T47D (cell line): ENCODE measurements at regions not wholly inside any gene's neighbourhood (a gene's known extent, or its start where the extent isn't known, plus 50 kb on each side); places are given as distances from the start of the nearest gene placed in this dataset.
"Not testable (repeated sequence)": the region's sequence is repeated elsewhere in the genome, so short reads cannot be mapped to it uniquely, and the experiment has no call there.

Experiments used
- DNase-seq, 2 experiments: peaks; one replicate each; pipeline versions ENCODE4 v3.0.0 to v3.0.0-alpha.2; 2011 to 2012; ENCODE audit warnings: low read depth in 1 of 2, low spot score in 1 of 2
- JUND ChIP-seq: IDR thresholded peaks from 2 replicates; pipeline ENCODE4 v1.6.1; 2012; ENCODE audit warnings: low read depth
- in situ Hi-C: cut with HindIII; loops from 2 replicates; pipeline ENCODE4 v1.10.0; 2016; ENCODE audit warnings: low sequenced_read_pairs, low pct_unique_long_range_greater_than_20kb

DNA sequence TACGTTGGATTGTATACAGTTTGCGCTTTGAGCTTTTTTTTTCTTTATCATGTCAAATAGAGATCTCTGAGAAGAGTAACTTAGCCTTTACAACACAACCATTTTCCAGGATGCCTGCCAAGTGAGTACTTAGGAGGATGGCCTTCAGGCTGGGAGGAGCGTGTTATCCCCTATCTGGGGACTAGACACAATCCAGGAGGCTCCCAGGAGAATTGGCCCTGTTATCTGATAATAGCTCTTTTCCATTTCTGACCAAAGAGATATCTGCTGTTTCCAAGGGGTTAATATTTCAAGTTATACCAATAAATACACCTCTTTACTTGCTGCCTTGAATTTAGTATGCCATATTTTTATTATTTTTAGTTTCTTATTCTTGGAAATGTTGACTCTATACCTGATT is 169.5 kb upstream of the SMARCAD1 start:
- DNase-seq, result no peak
- in situ Hi-C loops, result no loop called here
- TF ChIP-seq JUND, result no peak

DNA sequence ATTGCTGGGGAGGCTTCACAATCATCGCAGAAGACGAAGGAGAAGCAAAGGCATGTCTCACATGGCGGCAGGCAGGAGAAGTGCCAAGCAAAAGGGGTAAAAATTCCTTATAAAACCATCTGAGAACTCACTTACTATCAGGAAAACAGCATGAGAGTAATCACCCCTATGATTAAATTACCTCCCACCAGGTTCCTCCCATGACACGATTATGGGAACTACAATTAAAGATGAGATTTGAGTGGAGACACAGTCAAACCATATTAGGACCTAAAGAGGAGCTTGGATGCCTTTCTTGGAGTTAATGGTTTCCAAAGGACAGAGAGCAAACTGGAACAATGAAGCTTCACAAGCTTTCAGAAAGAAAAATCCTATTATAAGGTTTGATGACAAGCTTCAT is 168.4 kb upstream of the SMARCAD1 start:
- no peak for DNase-seq
- in situ Hi-C loops, result no loop called here
- TF ChIP-seq JUND, result no peak

DNA sequence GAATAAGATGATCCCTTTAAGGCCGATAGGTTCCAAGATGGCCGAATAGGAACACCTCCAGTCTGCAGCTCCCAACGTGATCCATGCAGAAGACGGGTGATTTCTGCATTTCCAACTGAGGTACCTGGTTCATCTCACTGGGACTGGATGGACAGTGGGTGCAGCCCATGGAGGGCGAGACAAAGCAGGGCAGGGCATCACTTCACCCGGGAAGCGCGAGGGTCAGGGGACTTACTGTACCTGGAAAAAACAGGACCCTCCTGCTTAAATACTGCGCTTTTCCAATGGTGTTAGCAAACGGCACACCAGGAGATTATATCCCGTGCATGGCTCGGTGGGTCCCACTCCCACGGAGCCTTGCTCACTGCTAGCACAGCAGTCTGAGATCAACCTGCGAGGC is 163.2 kb upstream of the SMARCAD1 start:
- DNase-seq, in situ Hi-C loops: not testable (repeated sequence)

DNA sequence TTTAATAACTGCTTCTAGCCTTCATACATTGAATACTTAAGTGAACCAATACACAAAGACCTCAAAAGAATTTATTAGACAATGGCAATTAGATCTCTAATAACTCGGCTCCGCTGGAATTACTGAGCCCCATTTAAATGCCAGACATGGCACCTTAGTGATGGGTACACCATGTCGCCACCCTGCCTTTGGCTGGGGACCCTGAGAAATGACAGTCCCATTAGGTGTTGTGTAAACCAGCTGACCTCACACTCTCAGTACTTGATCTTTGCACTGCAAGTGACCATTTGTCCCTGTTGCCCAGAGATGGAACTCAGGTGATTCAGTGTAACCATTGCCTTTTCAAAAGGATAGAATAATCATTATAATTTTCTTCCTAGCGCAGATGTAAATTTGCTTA is 144.6 kb upstream of the SMARCAD1 start:
- no peak for DNase-seq
- in situ Hi-C loops, result no loop called here
- TF ChIP-seq JUND, result no peak

DNA sequence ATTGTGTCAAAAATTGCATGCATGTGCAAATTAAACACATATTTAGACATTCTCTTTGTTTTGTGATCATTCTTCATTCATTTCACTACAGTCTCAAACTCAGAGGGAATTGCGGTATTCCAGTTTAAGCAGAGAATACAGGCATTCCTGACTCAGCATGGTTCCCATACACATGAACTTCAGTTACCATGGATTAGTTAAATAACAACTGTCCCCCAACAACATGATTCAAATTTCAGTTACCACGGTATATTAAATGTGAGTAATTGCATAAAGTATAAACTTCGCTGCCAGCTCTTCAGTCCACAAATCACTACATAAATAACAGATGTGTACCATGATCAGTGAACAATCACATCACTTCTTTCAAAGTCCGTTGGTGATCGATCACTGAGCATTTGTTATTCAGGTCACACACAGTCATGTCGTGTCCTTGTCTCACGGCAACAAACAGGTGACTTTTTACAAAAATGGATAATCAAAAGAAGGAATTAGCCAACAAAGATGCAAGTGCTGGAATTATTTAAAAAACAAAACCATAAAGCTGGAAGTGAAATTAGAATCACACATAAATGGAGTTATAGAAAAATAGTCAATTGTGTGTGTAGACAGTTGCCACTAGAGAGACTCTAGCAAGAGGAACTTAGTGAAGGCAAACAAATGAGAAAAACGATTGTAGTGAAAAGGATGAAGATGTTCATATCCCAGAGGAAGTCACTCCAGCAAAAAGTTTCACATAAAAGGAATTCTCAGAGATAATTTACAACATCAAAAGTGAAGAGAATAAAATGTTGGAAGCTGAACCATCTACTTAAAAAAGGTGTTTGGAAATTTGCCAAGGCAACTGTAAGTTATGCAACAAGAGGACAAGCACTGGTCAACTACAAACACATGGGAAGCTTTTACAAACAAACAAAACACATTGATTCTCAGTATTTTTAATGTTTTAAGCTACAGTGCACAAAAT is 138.6 kb upstream of the SMARCAD1 start:
- TF ChIP-seq JUND, result no peak
- in situ Hi-C loops, result no loop called here
- no peak for DNase-seq

DNA sequence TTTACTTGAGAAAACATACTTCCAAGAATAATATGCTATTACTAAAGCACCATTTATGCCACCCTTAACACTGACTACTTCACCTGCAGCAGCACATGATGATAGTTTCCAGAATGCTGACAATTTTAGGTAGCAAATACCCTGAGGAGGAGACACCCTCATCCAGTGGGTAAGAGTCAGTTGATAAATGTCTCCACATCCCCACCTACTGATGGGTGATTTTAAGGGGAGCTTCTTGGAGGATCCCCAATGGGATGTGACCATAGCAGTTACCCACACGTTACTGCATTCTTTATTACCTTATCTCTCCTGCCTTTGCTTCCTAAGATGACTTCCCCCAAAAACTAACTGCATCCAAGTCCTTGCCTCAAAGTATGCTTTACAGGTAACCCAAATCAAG is 131.2 kb upstream of the SMARCAD1 start:
- in situ Hi-C loops, result no loop called here
- peak in 1 of 2 experiments; percentile 45 for DNase-seq
- TF ChIP-seq JUND, result no peak

DNA sequence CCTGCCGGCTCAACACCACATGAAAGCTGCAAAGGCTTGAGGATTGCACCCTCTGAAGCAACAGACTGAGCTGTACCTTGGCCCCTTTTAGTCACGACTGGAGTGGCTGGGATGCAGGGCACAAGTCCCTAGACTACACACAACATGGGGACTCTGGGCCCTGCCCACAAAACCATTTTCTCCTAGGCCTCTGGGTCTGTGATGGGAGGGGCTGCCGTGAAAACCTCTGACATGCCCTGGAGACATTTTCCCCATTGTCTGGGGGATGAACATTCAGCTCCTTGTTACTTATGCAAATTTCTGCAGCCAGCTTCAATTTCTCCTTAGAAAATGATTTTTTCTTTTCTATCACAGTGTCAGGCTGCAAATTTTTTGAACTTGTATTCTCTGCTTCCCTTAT is 123.5 kb upstream of the SMARCAD1 start:
- no peak for TF ChIP-seq JUND
- in situ Hi-C loops, result no loop called here
- no peak for DNase-seq

DNA sequence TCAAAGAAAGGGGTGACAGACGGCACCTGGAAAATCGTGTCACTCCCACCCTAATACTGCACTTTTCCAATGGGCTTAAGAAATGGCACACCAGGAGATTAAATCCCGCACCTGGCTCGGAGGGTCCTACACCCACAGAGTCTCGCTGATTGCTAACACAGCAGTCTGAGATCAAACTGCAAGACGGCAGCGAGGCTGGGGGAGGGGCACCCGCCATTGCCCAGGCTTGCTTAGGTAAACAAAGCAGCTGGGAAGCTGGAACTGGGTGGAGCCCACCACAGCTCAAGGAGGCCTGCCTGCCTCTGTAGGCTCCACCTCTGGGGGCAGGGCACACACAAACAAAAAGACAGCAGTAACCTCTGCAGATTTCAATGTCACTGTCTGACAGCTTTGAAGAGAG is 108.5 kb upstream of the SMARCAD1 start:
- in situ Hi-C loops, result not testable (repeated sequence)

DNA sequence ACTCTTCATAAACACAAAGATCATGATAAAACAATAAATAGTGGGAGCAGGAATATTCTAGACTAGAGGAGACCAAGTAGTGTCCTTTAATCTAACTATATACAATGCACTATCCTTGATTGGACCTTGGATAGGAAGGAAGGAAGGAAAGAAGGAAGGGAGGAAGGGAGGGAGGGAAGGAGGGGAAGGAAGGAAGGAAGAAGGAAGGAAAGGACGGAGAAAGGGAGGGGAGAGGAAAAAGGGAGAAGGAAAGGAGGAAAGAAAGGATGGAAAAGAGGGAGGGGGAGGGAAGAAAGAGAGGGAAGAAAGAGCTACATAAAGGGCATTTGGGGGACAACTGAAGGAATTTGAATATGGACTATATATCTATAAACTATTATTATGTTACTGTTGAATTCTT is 95.0 kb upstream of the SMARCAD1 start:
- in situ Hi-C loops, result no loop called here
- DNase-seq, result no peak
- no peak for TF ChIP-seq JUND

More for the DNA sequence above, 108.5 kb upstream of the SMARCAD1 start:
- not testable (repeated sequence) for DNase-seq

DNA sequence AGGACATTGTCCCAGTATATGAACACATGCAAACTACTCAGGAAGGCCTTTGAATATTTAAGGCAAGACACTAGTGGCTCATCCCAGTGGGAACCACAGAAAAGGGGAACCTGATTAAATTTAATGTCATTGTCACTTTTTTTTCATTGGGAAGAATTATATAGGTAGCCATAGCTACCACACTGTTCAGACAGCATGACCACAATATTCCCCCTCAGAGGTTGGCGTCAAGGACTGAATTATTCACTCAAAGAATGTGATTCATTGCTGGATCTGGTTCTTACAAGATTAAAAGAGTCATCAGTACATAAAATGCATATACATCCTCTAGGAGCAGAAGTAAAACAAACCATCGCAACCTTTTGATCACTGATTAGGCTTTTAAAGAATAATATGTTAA is 92.0 kb upstream of the SMARCAD1 start:
- in situ Hi-C loops, result no loop called here
- no peak for TF ChIP-seq JUND
- no peak for DNase-seq

DNA sequence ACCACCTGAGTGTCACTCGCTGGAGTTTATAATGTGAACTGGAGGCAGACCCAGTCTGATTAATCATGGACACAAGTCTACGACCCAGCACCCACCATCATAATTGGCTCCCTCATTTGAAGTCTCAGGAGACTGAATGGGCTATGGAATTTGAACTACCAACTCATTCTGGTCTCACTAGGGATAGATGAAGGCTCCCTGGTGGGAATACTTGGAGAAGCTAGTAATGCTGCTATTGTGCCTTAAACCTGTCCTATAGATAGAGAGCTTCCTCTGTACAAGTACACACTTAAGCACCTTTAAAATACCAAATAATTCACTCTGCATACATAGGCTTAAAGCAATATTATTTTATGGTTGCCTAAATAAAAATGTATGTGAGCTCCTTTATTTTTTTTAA is 90.8 kb upstream of the SMARCAD1 start:
- TF ChIP-seq JUND, result no peak
- in situ Hi-C loops, result no loop called here
- DNase-seq, result no peak

DNA sequence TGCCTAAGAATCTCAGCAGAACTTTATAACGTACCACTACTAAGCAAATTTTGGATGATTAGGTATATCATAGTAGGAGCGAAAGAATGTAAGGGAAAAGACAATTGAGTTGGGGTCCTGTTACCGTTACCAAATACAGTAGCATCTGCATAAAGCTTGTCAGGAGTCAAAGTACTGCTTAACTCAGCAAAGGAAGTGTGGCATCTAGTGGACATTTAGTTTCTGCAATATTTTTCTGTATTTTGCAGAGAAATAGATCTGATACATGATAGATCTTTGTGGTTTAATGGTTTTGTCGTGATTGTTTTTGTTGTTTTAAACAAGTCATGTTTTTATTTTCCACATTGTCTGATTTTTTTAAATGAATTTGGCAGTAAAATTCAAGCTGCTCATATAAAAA is 81.0 kb upstream of the SMARCAD1 start:
- peak in 1 of 2 experiments; percentile 42 for DNase-seq
- in situ Hi-C loops, result no loop called here
- TF ChIP-seq JUND, result no peak

DNA sequence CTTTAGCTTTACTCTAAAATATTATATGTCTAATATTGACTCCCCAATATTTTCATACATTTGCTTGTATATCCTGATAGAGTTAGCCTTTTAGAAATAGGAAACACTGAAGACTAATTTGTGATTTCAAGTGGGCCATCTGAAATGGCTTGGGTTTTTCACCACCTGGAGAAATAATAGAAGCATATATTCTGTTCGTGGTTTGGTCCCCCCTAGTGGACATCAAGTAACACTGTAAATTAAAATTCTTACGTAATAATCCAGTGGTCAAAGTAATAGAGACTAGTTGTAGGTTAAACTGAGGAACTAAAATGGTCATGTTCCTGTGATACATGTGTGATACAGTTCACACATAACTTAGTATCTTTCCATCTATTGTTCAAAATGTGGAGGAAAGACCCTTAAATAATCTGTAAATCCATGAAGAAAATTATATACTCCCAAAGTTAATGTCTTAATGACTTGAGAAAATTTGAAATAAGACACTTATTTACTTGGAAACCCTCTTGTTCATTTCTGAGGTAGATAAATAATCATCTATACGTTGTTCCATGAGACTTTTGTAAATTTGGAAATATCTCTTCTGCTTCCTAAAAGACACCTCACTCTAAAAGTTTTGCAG is 79.8 kb upstream of the SMARCAD1 start:
- no peak for TF ChIP-seq JUND
- DNase-seq, result peak; percentile 4 to 61
- in situ Hi-C loops, result no loop called here
